ENCODE measurements at regions not wholly inside any gene's neighbourhood (a gene's known extent, or its start where the extent isn't known, plus 50 kb on each side); places are given as distances from the start of the nearest gene placed in this dataset.

- H3K4me1 ChIP-seq (ENCODE audit: low read length), result no peaks in the 10 kb centered on the region
- no peaks in the 10 kb centered on the region for H3K9me3 ChIP-seq (ENCODE audit: insufficient read depth, low read length)
- no peaks in the 10 kb centered on the region for H3K36me3 ChIP-seq (replicated peaks; ENCODE audit: low read depth, low read length)
- H3K4me3 ChIP-seq (ENCODE audit: low read length), result no peak overlapping the region
- H3K27ac ChIP-seq (ENCODE audit: low read length), result no peak overlapping the region
- H3K79me2 ChIP-seq (ENCODE audit: low read length), result no peaks in the 10 kb centered on the region
- H4K20me1 ChIP-seq (ENCODE audit: insufficient read depth, low read length), result no peaks in the 10 kb centered on the region
- no peaks in the 10 kb centered on the region for H3K27me3 ChIP-seq (ENCODE audit: low read depth, low read length)
- no peak overlapping the region for H3K4me2 ChIP-seq (ENCODE audit: low read length)
- no peak overlapping the region for H2AFZ ChIP-seq (ENCODE audit: low read depth, low read length)
- TF ChIP-seq EZH2phosphoT487 (IDR thresholded peaks at IDR 0.05; ENCODE audit: low read depth) (no peak), CTCF (IDR thresholded peaks at IDR 0.05; ENCODE audit: low read depth, low read length) (no peak)
- H3K9ac ChIP-seq (ENCODE audit: low read length), result no peak overlapping the region
Measured at GRCh38 chr5:31047621-31048020, 145.9 kb upstream of the CDH6 start.

- Histone ChIP-seq H3K27ac (ENCODE audit: low read length) (no peak overlapping the region), H2AFZ (ENCODE audit: low read depth, low read length) (no peak overlapping the region), H3K36me3 (replicated peaks; ENCODE audit: low read depth, low read length) (no peaks in the 10 kb centered on the region), H3K4me1 (ENCODE audit: low read length) (no peaks in the 10 kb centered on the region), H4K20me1 (ENCODE audit: insufficient read depth, low read length) (no peaks in the 10 kb centered on the region), H3K4me2 (ENCODE audit: low read length) (no peak overlapping the region), H3K9me3 (ENCODE audit: insufficient read depth, low read length) (no peaks in the 10 kb centered on the region), H3K27me3 (ENCODE audit: low read depth, low read length) (no peaks in the 10 kb centered on the region), H3K4me3 (ENCODE audit: low read length) (no peak overlapping the region), H3K79me2 (ENCODE audit: low read length) (no peaks in the 10 kb centered on the region), H3K9ac (ENCODE audit: low read length) (no peak overlapping the region)
- TF ChIP-seq CTCF (IDR thresholded peaks at IDR 0.05; ENCODE audit: low read depth, low read length) (no peak), EZH2phosphoT487 (IDR thresholded peaks at IDR 0.05; ENCODE audit: low read depth) (no peak)
Measured at GRCh38 chr5:31047007-31047406, 146.5 kb upstream of the CDH6 start.

GRCh38 chr5:31036411-31036810, 157.1 kb upstream of the CDH6 start:
- no peaks in the 10 kb centered on the region for H4K20me1 ChIP-seq (ENCODE audit: insufficient read depth, low read length)
- H3K36me3 ChIP-seq (replicated peaks; ENCODE audit: low read depth, low read length), result no peaks in the 10 kb centered on the region
- H2AFZ ChIP-seq (ENCODE audit: low read depth, low read length), result no peak overlapping the region
- TF ChIP-seq EZH2phosphoT487 (IDR thresholded peaks at IDR 0.05; ENCODE audit: low read depth) (no peak), CTCF (IDR thresholded peaks at IDR 0.05; ENCODE audit: low read depth, low read length) (no peak)
- no peaks in the 10 kb centered on the region for H3K79me2 ChIP-seq (ENCODE audit: low read length)
- H3K4me1 ChIP-seq (ENCODE audit: low read length), result no peaks in the 10 kb centered on the region
- no peaks in the 10 kb centered on the region for H3K9me3 ChIP-seq (ENCODE audit: insufficient read depth, low read length)
- no peak overlapping the region for H3K9ac ChIP-seq (ENCODE audit: low read length)
- H3K4me3 ChIP-seq (ENCODE audit: low read length), result no peak overlapping the region
- H3K27ac ChIP-seq (ENCODE audit: low read length), result no peak overlapping the region
- no peaks in the 10 kb centered on the region for H3K27me3 ChIP-seq (ENCODE audit: low read depth, low read length)
- no peak overlapping the region for H3K4me2 ChIP-seq (ENCODE audit: low read length)

GRCh38 chr5:31033295-31033694, 160.2 kb upstream of the CDH6 start:
- Histone ChIP-seq H3K79me2 (ENCODE audit: low read length) (no peaks in the 10 kb centered on the region), H2AFZ (ENCODE audit: low read depth, low read length) (no peak overlapping the region), H3K9ac (ENCODE audit: low read length) (no peak overlapping the region), H4K20me1 (ENCODE audit: insufficient read depth, low read length) (no peaks in the 10 kb centered on the region), H3K9me3 (ENCODE audit: insufficient read depth, low read length) (no peaks in the 10 kb centered on the region), H3K27me3 (ENCODE audit: low read depth, low read length) (no peaks in the 10 kb centered on the region), H3K4me2 (ENCODE audit: low read length) (no peak overlapping the region), H3K4me3 (ENCODE audit: low read length) (no peak overlapping the region), H3K27ac (ENCODE audit: low read length) (no peak overlapping the region), H3K4me1 (ENCODE audit: low read length) (no peaks in the 10 kb centered on the region), H3K36me3 (replicated peaks; ENCODE audit: low read depth, low read length) (no peaks in the 10 kb centered on the region)
- TF ChIP-seq EZH2phosphoT487 (IDR thresholded peaks at IDR 0.05; ENCODE audit: low read depth) (no peak), CTCF (IDR thresholded peaks at IDR 0.05; ENCODE audit: low read depth, low read length) (no peak)

All from OCI-LY3 (cell line).